SKM-1 treated with dmso at 0.1 percent for 144 hours (cell line): ENCODE measurements at regions not wholly inside any gene's neighbourhood (a gene's known extent, or its start where the extent isn't known, plus 50 kb on each side); places are given as distances from the start of the nearest gene placed in this dataset.
"Not testable (repeated sequence)": the region's sequence is repeated elsewhere in the genome, so short reads cannot be mapped to it uniquely, and the experiment has no call there.

ENCODE experiments used
- DNase-seq: peaks from one replicate; lab custom pipeline; 2025; ENCODE audit not compliant: unreplicated experiment; lab: John Stamatoyannopoulos, UW

DNA sequence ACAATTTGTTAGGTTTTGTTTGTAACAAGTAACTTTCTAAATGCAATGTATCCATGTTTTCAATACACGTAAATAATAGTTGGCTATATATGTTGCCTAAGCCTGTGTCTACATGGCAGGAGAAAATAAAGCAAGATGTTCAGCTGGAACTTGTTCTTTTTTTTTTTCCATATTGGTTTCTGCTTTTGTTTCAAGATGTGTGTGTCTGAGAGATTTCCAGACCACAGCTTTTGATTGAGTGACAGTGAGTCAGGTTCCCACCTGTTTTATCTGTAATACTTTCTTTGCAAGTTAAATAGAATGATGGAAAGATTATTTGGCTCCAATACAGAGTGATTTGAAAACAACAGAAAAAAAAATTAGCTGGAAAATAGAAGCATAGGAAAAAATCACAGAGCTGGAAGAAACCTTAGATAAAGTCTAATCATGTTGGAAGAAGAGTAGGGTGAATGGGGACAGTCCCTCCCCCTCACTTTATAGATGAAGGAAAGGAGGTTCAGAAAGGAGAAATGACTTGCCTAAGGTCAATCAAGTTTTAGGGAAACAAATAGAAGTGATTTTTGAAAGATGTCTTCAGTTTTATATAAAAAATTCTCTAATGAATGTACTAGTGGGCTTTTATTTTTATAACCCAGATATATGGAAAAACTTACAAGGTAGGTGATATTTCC is 150.9 kb upstream of the STMND1 start:
- DNase-seq, result no peak

- DNase-seq, result no peak
Observed at GRCh38 chr6:16950302-16950701, 151.5 kb upstream of the STMND1 start.

DNA sequence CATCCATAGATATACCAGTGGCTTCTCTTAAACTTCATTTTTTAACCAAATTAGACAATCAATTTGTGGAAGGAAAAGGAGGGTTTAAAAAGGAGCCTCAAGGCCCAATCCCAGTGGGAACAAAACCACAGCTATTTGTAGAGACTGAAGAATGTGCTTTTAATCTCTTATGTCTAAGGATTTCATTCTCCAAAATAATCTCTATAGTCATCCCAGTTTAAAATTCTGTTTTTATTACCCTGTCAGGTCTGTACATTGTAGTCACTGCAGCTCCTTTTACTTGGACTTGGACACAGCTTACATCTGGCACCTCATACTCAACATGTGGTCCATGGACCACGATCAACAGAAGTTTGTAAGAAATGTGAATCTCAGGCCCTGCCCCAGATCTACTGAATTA is 152.1 kb upstream of the STMND1 start:
- DNase-seq, result no peak

DNA sequence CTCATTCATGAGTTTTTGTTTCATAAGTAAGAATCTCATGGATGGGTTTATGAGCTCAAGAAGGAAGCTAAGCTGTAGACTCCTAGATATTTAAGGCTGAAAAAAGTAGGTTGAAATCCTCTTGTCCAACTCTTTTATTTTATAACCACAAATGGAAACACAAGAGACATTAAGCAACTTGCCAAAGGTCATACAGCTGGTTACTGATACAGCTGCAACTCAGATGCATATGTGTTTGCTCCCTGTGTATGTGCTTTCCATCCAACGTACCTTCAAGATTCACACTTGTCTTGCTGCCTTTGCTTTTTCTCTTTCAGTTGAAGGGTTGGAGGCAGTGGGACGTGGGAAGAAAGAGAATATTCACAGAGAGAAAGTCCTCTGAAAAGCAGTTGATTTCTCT is 153.5 kb upstream of the STMND1 start:
- no peak for DNase-seq

DNA sequence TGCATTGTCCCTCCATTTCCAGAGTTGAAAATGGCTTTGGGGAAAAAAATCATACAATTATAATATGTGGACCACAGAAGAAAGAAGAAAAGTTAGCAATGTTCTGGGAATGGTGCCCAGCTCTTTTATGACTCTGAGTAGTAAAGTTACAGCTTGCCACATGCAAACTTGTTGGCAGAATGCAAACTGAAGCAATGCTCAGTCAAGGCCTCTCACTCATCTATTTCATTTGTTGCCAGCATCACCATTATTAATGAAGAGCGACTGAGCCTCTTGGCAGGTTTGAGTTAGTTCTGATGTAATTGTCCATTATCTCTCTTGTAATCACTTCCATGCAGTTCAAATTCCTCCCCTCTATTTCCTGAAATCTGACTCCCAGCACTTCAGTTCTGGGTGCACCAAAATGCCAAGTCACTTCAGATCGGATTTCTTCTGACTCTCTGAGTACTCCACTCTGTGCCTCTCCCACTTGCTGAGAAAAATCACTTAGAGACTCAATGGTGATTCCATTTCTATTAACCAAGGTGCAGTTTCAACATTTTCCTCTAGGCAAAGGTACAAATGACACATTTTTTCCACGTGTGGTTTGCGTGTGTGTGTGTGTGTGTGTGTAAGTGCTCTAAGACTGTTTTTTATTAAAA is 154.4 kb upstream of the STMND1 start:
- no peak for DNase-seq

DNA sequence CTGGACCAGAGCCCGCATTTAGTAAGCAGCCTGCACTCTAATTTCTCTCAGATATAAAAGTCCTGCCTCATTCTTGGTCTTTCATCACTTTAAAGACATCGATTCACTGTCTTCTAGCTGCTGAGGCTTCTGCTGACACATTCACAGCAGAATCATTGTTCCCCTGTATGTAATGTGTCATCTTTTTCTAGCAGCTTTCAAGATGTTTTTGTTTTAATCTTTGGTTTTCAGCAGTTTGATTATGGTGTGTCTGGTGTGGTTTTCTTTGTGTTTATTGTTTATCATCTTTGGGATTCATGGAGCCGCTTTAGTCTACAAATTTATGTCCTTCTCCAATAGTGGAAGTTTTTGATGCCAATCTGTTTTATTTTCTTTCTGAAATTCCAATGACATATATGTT is 157.3 kb upstream of the STMND1 start:
- no peak for DNase-seq

DNA sequence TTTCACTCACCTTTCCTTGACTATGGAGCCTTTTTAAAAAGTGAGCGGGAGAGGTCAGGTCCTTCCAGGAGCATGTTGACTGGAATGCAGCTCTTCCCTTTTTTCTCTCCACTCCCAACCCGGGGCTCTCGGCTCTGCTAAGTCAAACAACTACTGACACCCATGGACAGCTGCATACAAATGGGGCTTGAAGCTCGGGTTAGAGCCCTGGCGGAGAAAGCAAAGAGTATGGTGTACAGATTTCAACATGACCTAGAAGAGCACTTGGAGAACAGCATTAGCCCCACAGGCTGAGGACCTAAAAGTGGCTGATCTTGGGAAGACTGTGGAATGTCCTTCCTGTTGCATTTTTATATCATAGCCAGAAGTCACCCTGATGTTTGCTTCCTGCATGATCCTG is 162.0 kb upstream of the STMND1 start:
- DNase-seq, result no peak

DNA sequence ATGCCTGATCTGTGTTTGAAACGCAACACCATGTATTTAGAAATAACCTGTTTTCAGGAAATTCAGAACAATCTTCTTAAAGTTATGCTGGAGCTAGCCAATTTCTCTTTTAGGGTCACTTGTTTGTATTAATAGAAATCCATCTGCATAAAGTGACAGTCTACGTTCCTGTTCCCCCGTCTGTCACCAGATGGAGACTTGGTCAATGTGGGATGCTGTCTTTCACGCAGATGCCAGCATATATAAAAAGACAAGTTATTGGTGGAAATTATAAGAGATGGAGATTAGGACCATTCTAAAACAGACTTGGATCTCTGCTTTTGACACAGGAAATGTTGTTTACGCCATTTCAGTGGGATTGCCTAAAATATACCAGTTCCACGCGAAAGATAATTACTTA is 162.5 kb upstream of the STMND1 start:
- no peak for DNase-seq

GRCh38 chr6:16936893-16937292 is 165.0 kb upstream of the STMND1 start:
- DNase-seq, result no peak

DNA sequence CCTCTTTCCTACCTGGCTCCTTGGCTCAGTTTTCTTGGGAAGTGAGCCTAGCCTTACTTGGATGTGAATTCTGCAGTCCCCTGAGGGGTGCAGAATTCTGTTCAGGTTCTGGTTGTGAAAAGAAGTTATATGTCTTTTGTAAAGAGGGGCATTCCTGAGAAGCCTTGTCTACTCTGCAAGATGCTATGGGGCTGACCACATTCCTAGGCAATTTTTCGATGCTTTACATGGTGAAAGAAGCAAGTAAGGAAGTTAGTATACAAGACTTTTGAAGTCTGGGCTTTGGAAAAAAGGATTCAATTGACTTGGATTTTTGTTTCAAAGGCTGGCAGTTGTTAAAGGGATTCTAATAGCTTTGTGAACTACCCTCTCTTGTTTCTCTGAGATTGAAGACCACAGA is 167.9 kb upstream of the STMND1 start:
- no peak for DNase-seq

GRCh38 chr6:16933532-16933931 is 168.3 kb upstream of the STMND1 start:
- DNase-seq, result no peak

DNA sequence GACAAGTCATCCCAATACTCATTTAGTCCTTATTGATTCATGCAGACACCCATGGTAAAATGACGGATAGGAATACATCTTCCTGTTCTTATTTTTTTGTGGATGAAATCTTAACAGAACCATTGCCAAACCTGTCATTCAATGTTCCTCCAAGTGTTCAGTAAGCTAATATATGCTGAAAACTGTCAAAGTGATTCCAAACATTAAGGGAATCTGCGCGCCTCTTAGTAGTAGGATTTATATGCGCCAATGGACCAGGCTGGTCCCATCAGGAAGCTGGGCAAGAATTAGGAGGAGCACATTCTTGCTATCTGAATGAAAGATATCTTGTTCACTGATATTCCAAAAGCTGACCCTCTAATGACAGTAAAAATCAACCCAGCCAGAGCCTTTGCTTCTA is 168.9 kb upstream of the STMND1 start:
- DNase-seq, result no peak

GRCh38 chr6:16931079-16931478 is 169.8 kb upstream of the ATXN1 start:
- DNase-seq, result not testable (repeated sequence)

DNA sequence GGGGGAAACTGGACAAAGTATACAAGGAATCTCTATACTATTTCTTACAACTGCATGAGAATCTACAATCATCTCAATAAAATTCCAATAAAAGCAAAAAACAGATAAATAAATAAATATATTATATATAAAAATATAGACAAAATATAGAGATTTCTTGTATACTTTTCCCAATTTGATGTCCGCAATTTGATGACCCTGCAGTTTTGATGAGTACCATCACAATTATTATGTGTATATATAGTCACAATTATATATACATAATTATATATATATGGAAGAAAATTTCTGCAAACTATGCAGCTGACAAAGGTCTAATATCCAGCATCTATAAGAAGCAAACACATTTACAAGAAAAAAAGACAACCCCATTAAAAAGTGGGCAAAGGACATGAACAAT is 169.2 kb upstream of the ATXN1 start:
- DNase-seq, result no peak

DNA sequence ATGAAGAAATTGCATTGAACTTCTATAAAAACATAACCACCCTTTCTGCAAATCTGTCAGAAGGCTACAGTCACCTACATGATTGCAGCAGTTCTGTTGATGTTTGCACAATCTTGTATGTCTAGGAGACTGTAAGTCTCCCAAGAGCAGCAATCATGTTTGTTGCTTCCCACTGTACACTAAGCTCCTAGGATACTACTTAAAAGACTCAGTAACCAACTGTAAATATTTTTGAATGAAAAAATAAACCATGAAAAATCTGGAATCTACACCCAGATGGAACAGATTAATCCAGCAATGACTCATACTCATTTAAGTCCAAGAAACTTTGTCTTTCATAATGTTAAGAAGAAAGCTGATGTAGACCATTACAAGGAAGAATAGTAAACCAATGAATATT is 168.5 kb upstream of the ATXN1 start:
- no peak for DNase-seq

DNA sequence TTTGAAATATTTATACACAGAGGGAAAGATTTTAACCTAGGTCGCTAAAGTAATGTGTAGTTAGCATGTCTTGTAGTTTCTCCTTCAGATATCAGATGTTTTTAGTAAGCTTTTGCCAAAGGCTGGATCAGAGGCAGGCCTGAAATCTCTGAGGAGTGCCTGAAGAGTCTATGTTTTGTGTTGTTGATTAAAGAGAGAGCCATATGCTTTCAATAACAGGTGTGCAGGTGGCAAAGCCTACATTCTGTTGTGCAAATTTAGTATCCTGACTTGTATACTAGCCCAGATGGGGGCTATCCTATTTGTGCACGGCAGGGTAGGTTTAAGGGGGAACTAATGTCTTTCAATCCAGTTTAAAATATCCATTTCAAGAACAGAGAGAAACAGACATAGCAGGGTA is 167.1 kb upstream of the ATXN1 start:
- DNase-seq, result no peak

- DNase-seq, result no peak
Observed at GRCh38 chr6:16927205-16927604, 165.9 kb upstream of the ATXN1 start.

- no peak for DNase-seq
Observed at GRCh38 chr6:16925461-16925860, 164.2 kb upstream of the ATXN1 start.

GRCh38 chr6:16922282-16922681 is 161.0 kb upstream of the ATXN1 start:
- DNase-seq, result no peak

DNA sequence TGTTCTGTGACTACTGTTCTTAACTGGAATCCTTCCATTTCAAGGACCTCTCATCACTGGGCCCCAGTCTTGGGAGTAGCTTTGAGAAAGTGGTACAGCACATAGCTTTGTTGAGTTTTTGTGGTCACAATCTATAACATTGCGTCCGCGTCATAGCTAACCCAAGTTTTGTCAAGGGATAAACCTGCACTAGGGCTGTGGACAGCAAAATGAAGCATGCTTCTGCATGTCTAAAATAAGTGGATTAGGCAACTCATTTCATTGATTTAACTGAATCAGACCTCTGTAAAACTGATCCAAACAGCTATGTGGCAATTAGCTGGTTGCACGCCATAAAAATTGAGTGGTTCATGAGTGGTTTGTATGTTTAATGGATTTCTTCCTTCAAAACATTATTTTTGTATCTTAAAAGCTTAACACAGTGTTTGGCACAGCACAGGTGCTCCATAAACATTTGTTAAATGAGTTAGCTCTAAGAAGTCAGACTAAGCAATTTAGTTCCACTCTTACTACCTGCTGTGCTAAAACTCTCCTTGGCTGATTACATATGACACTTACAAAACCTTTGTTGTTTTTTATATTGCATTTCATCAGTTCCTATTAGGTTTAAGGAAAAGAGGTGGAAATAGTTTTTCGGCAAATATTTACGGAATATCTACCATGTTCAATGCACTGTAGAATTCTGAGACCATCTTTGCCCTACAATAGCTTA is 160.3 kb upstream of the ATXN1 start:
- DNase-seq, result no peak

DNA sequence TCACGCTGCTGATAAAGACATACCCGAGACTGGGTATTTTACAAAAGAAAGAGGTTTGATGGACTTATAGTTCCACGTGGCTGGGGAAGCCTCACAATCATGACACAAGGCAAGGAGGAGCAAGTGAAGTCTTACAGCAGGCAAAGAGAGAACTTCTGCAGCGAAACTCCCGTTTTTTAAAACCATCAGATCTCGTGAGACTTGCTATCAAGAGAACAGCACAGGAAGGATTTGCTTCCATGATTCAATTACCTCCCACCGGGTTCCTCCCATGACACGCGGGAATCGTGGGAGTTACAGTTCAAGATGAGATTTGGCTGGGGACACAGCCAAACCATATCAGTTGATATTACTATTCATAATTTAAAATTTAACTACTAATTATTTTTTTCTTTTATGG is 157.3 kb upstream of the ATXN1 start:
- DNase-seq, result no peak

DNA sequence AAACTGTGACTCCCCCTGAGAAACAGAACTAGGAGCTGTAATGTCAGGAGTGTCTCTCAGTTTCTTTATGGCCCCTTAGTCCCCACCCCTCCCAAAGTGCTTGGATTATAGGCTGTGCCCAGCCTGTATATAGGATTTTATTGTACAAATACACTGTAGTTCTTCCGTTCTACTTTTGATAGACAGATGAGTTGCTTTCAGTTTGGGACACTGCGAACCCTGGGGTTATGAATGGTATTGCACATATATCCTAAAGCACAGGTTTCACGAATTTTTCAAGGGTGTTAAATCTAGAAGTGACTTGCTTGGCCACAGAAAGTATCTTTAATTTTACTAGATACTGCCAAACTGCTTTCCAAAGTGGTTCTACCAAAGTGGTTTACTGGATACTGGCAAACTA is 152.9 kb upstream of the ATXN1 start:
- no peak for DNase-seq

DNA sequence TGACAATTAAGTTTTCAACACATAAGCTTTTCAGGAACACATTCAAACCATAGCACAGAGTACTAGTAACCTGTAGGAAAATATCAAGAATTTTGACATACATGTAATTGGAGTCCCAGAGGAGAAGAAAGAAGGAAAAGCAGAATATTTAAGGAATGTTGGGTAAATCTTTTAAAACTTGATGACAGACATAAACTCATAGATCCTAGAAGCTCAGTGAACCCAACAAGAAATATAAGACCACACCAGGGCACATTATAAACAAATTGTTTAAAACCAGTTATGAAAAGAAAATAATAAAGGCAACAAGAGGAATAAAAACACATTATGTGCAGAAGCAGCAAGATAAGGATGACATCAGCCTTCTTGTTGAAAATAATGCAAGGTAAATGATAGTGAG is 151.5 kb upstream of the ATXN1 start:
- DNase-seq, result no peak
